DND-41 (cell line): ENCODE measurements at regions not wholly inside any gene's neighbourhood (a gene's known extent, or its start where the extent isn't known, plus 50 kb on each side); places are given as distances from the start of the nearest gene placed in this dataset.

Experiments
- ATAC-seq: fragments of 200-7000 bp; cut with Tn5 transposase; 3 replicates; pipeline ENCODE4 v1.9.1; 2021; ENCODE audit warnings: low read depth; ENCODE audit not compliant: insufficient read depth
- DNase-seq: peaks from one replicate; pipeline ENCODE4 v3.0.0-alpha.2; 2020
- H2AFZ ChIP-seq: 2 replicates; pipeline ENCODE4 v1.6.0; 2012; ENCODE audit warnings: low read depth, low read length
- H3K27ac ChIP-seq: 2 replicates; pipeline ENCODE4 v1.5.1; 2012; ENCODE audit warnings: low read length, inconsistent platforms
- H3K27me3 ChIP-seq: fragments of 200-600 bp; sonication (generic); 2 replicates; pipeline ENCODE4 v1.6.0; 2012; ENCODE audit warnings: low read length, mild to moderate bottlenecking, inconsistent platforms; ENCODE audit not compliant: insufficient read depth, poor library complexity
- H3K36me3 ChIP-seq: 2 replicates; pipeline ENCODE4 v1.5.1; 2012; ENCODE audit warnings: low read length, inconsistent platforms; ENCODE audit not compliant: insufficient read depth
- H3K4me1 ChIP-seq: 2 replicates; pipeline ENCODE4 v1.5.1; 2012; ENCODE audit warnings: mild to moderate bottlenecking, low read length; ENCODE audit not compliant: insufficient read depth
- H3K4me2 ChIP-seq: 2 replicates; pipeline ENCODE4 v1.6.0; 2012; ENCODE audit warnings: mild to moderate bottlenecking, moderate library complexity, low read length, inconsistent platforms; ENCODE audit not compliant: insufficient read depth
- H3K4me3 ChIP-seq, 2 experiments: fragments of 200-600 bp in 1 of 2; shearing (Covaris generic) in 1 of 2; 2 replicates each; pipeline ENCODE4 v1.5.1; 2012 to 2016; ENCODE audit warnings: inconsistent platforms in 2 of 2, low read length in 2 of 2, mild to moderate bottlenecking in 2 of 2, low read depth in 1 of 2, moderate library complexity in 1 of 2
- H3K79me2 ChIP-seq: 2 replicates; pipeline ENCODE4 v1.6.0; 2012; ENCODE audit warnings: low read length, inconsistent platforms; ENCODE audit not compliant: insufficient read depth
- H3K9ac ChIP-seq: 2 replicates; pipeline ENCODE4 v1.6.0; 2012; ENCODE audit warnings: low read depth, mild to moderate bottlenecking, inconsistent platforms, low read length, moderate library complexity
- H3K9me3 ChIP-seq: 2 replicates; pipeline ENCODE4 v1.5.1; 2012; ENCODE audit warnings: low read length, moderate library complexity, mild to moderate bottlenecking, inconsistent platforms; ENCODE audit not compliant: insufficient read depth, severe bottlenecking
- H4K20me1 ChIP-seq: 2 replicates; pipeline ENCODE4 v1.6.0; 2012; ENCODE audit warnings: low read length; ENCODE audit not compliant: insufficient read depth
- CTCF ChIP-seq: IDR thresholded peaks from 2 replicates; pipeline ENCODE4 v1.5.1; 2012; ENCODE audit warnings: borderline replicate concordance, low read length, moderate library complexity, mild to moderate bottlenecking; ENCODE audit not compliant: poor library complexity, severe bottlenecking; ENCODE audit errors: extremely low read depth
- EZH2 ChIP-seq: IDR thresholded peaks from 3 replicates; pipeline ENCODE4 v1.6.1; 2012; ENCODE audit warnings: borderline replicate concordance, low read depth, mild to moderate bottlenecking, moderate library complexity, low read length, inconsistent platforms; ENCODE audit not compliant: severe bottlenecking

- no peak overlapping the region for H3K9ac ChIP-seq
- no peaks in the 10 kb centered on the region for H3K36me3 ChIP-seq
- no peak overlapping the region for H3K4me2 ChIP-seq
- no peak overlapping the region for H2AFZ ChIP-seq
- DNase-seq (no peak), ATAC-seq (no peak)
- no peak overlapping the region for H3K4me3 ChIP-seq
- TF ChIP-seq CTCF (no peak), EZH2 (no peak)
- no peaks in the 10 kb centered on the region for H3K9me3 ChIP-seq
- no peaks in the 10 kb centered on the region for H3K79me2 ChIP-seq
- no peaks in the 10 kb centered on the region for H4K20me1 ChIP-seq
- H3K4me1 ChIP-seq = no peaks in the 10 kb centered on the region
- H3K27ac ChIP-seq = no peak overlapping the region
- H3K27me3 ChIP-seq = no peaks in the 10 kb centered on the region
Observed at GRCh38 chr4:33218238-33218637, 2498.1 kb downstream of the PCDH7 start.

GRCh38 chr4:33226133-33226532, 2506.0 kb downstream of the PCDH7 start:
- Histone ChIP-seq H4K20me1 (no peaks in the 10 kb centered on the region), H3K36me3 (no peaks in the 10 kb centered on the region), H2AFZ (no peak overlapping the region), H3K4me1 (no peaks in the 10 kb centered on the region), H3K79me2 (no peaks in the 10 kb centered on the region), H3K27me3 (no peaks in the 10 kb centered on the region), H3K9me3 (no peaks in the 10 kb centered on the region), H3K4me2 (no peak overlapping the region), H3K27ac (no peak overlapping the region), H3K4me3 (no peak overlapping the region), H3K9ac (no peak overlapping the region)
- no peak for ATAC-seq
- TF ChIP-seq CTCF (no peak), EZH2 (no peak)
- no peak for DNase-seq

- H2AFZ ChIP-seq = no peak overlapping the region
- no peaks in the 10 kb centered on the region for H3K36me3 ChIP-seq
- no peaks in the 10 kb centered on the region for H4K20me1 ChIP-seq
- H3K4me1 ChIP-seq = no peaks in the 10 kb centered on the region
- no peak overlapping the region for H3K4me3 ChIP-seq
- no peaks in the 10 kb centered on the region for H3K27me3 ChIP-seq
- TF ChIP-seq EZH2 (no peak), CTCF (no peak)
- DNase-seq = no peak
- H3K9me3 ChIP-seq = no peaks in the 10 kb centered on the region
- no peaks in the 10 kb centered on the region for H3K79me2 ChIP-seq
- no peak overlapping the region for H3K9ac ChIP-seq
- no peak for ATAC-seq
- H3K27ac ChIP-seq = no peak overlapping the region
- no peak overlapping the region for H3K4me2 ChIP-seq
Observed at GRCh38 chr4:33226783-33227182, 2506.6 kb downstream of the PCDH7 start.

- Histone ChIP-seq H3K79me2 (no peaks in the 10 kb centered on the region), H3K27ac (no peak overlapping the region), H3K4me1 (no peaks in the 10 kb centered on the region), H3K27me3 (no peaks in the 10 kb centered on the region), H3K9me3 (no peaks in the 10 kb centered on the region), H3K4me3 (no peak overlapping the region), H3K4me2 (no peak overlapping the region), H2AFZ (no peak overlapping the region), H3K36me3 (no peaks in the 10 kb centered on the region), H4K20me1 (no peaks in the 10 kb centered on the region), H3K9ac (no peak overlapping the region)
- DNase-seq (no peak), ATAC-seq (no peak)
- no peak for TF ChIP-seq CTCF
- TF ChIP-seq EZH2 = no peak
Observed at GRCh38 chr4:33255094-33255493, 2534.9 kb downstream of the PCDH7 start.
